Astrocyte of the cerebellum (primary cell): ENCODE measurements at regions not wholly inside any gene's neighbourhood (a gene's known extent, or its start where the extent isn't known, plus 50 kb on each side); places are given as distances from the start of the nearest gene placed in this dataset.

Source experiments
- DNase-seq: peaks from one replicate; pipeline ENCODE4 v3.0.0-alpha.2; 2011; ENCODE audit warnings: low read depth
- H3K4me3 ChIP-seq: 2 replicates; pipeline ENCODE4 v1.5.1; 2011; ENCODE audit warnings: mild to moderate bottlenecking, low read depth, low read length, moderate library complexity
- in situ Hi-C: cut with HindIII; loops from 2 replicates; pipeline ENCODE4 v1.10.0; 2017; ENCODE audit warnings: low sequenced_read_pairs
- TF ChIP-seq, protein P1 (sequence below): IDR thresholded peaks from 2 replicates; pipeline ENCODE4 v1.5.1; 2012; ENCODE audit warnings: low read length, low read depth, moderate library complexity, mild to moderate bottlenecking; ENCODE audit errors: missing control alignments

DNA sequence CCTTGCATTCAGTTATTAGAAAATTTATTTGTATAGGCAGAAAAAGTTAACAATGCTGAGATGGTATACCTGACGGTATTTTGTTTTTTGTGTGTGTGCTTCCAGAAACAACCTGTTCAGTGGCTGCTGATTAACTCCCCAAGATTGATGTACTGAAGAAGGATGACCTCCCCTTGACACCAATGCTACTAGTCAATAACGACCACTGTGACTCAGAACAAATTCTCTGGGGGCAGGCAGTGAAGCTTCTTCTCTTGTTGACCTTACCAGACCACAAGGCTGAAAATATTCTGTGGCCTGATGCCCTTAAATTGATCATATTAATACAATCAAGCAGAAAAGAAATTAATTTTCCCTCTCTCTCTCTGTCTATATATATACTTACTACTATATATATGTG is 1182.9 kb upstream of the CRIM1 start:
- TF ChIP-seq, protein P1, sequence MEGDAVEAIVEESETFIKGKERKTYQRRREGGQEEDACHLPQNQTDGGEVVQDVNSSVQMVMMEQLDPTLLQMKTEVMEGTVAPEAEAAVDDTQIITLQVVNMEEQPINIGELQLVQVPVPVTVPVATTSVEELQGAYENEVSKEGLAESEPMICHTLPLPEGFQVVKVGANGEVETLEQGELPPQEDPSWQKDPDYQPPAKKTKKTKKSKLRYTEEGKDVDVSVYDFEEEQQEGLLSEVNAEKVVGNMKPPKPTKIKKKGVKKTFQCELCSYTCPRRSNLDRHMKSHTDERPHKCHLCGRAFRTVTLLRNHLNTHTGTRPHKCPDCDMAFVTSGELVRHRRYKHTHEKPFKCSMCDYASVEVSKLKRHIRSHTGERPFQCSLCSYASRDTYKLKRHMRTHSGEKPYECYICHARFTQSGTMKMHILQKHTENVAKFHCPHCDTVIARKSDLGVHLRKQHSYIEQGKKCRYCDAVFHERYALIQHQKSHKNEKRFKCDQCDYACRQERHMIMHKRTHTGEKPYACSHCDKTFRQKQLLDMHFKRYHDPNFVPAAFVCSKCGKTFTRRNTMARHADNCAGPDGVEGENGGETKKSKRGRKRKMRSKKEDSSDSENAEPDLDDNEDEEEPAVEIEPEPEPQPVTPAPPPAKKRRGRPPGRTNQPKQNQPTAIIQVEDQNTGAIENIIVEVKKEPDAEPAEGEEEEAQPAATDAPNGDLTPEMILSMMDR: no peak
- DNase-seq: no peak
- in situ Hi-C loops: no loop called here
- H3K4me3 ChIP-seq: no peak overlapping the region

DNA sequence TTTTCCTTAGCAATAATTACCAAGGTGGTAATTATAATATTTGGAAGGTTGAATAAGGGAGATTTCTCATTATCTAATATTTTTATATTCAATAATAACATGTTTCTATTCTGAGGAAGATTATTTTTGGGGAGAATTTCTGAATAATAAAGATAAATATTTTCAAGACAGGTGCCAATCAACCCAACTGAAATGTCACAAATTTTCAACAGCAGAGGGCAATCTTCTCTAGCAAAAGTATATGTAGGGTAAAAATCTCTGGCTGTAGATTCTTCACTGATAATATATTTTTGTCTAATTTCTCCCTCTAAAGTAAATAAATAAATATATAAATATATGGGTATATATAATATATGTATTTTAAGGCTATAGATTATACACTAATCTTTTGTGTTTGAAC is 1187.2 kb upstream of the CRIM1 start:
- in situ Hi-C loops: no loop called here
- no peak for DNase-seq
- TF ChIP-seq, protein P1: no peak
- H3K4me3 ChIP-seq: no peak overlapping the region

DNA sequence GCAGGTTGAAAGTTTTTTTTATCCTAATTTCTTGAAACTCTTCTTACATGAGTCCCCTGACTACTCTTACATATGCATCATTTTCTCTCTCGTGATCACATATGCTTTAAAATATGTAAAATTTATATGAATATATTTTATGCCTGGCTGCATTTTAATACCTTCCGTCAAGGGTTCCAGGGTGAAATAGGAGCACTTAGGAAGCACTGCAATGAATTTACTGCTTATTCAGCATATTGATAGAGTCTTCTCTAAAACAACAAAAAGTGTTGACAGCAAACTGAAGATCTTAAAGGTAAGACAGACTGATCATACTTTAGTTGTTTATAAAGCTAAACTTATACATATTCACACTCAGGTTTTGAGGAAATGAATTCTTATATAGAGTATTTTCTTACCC is 1191.6 kb upstream of the CRIM1 start:
- TF ChIP-seq, protein P1: no peak
- no peak overlapping the region for H3K4me3 ChIP-seq
- DNase-seq: no peak
- in situ Hi-C loops: no loop called here

DNA sequence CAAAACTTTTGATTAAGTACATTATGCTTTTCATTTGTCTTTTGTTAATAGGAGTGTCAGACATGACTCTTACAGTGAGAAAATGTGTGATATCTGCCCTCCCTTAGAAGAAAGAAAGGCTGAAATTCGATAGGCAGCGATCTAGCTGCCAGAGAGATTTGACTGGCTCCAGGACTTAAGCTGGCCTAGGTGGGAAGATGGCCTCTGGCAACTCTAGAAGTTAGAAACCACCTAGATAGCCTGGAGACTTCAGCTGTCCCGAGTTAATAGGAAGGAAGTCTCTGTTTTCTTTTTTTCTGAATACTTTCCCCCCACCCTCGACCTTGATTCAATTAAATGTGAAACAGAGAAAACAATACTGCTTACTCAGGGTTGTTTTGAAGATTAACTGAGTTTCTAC is 1194.7 kb upstream of the CRIM1 start:
- no peak for DNase-seq
- in situ Hi-C loops: no loop called here
- no peak overlapping the region for H3K4me3 ChIP-seq
- TF ChIP-seq, protein P1: no peak

DNA sequence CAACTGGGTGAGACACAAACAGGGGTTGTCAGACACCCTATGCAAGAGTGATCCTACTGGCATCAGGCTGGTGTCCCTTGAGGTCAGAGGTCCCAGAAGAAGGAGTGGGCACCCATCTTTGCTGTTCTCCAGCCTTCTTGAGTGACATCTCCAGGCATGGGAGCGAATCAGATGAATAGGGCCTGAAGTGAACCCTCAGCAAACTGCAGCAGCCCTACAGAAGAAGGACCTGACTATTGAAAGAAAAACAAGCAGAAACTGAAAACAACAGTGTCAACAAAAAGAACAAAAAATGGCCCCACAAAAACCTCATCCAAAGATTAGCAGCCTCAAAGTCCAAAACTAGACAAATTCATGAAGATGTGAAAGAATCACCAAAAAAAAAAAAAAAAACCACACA is 1229.7 kb upstream of the CRIM1 start:
- no peak overlapping the region for H3K4me3 ChIP-seq
- TF ChIP-seq, protein P1: no peak
- in situ Hi-C loops: no loop called here
- no peak for DNase-seq

DNA sequence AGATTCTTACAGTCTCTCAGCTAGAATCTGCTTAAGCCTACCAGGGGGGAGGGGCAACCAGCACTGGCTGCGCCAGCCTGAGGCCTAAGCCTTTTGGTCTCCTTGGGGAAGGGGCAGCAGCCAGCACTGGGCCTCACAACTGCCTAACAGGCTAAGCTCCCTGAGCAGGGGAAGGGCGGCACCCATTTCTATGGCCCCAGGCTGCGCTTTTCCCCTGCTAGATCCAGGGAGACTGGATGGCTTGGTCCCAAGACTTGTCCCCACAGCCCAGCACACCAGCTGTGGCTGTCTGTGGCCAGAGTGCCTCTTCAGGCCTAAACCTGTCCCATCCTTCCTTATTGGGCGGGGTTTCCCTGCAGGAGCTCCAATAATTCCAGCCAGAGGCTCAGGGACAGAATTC is 1230.3 kb upstream of the CRIM1 start:
- TF ChIP-seq, protein P1: no peak
- in situ Hi-C loops: no loop called here
- H3K4me3 ChIP-seq: no peak overlapping the region
- DNase-seq: no peak

DNA sequence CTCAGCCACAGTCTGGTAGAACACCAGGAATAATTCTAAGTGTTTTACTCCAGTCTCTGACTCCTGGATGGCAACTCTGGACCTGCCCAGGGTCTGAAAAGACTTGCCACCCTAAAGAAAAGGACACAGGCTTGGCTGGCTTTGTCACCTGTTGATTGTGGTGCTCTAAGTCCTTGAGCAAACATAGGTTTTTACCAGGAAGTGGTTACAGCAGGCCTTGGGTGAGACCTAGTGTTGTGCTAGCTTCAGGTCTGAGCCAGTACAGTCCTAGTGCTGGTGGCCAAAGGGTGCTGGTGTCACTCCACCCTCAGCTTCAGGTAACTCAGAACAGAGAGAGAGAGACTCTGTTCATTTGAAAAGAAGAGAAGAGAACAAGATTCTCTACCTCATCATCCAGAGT is 1239.4 kb upstream of the CRIM1 start:
- H3K4me3 ChIP-seq: no peak overlapping the region
- in situ Hi-C loops: no loop called here
- TF ChIP-seq, protein P1: no peak
- DNase-seq: no peak
